Keratinocyte (primary cell): ENCODE measurements at regions not wholly inside any gene's neighbourhood (a gene's known extent, or its start where the extent isn't known, plus 50 kb on each side); places are given as distances from the start of the nearest gene placed in this dataset.

Experiments used
- DNase-seq: peaks from one replicate; pipeline ENCODE4 v3.0.0-alpha.2; 2011; ENCODE audit warnings: low read depth, missing footprints, low spot score
- FAIRE-seq: peaks from 2 replicates; lab custom pipeline; 2011; peaks lifted over from hg19 to GRCh38; lab: Jason Lieb, UNC
- H2AFZ ChIP-seq: 2 replicates; pipeline ENCODE4 v1.6.0; 2012; ENCODE audit warnings: low read length, control low read depth, inconsistent platforms; ENCODE audit not compliant: control insufficient read depth
- H3K27ac ChIP-seq: 2 replicates; pipeline ENCODE4 v1.5.1; 2011; ENCODE audit warnings: low read length; ENCODE audit not compliant: control insufficient read depth, insufficient read depth
- H3K27me3 ChIP-seq: 3 replicates; pipeline ENCODE4 v1.6.0; 2011; ENCODE audit warnings: low read length; ENCODE audit not compliant: control insufficient read depth, insufficient read depth; ENCODE audit errors: extremely low read depth
- H3K36me3 ChIP-seq, 2 experiments: 2 replicates in 1 of 2; 3 replicates in 1 of 2; pipeline ENCODE4 v1.5.1; 2011; ENCODE audit warnings: low read length in 2 of 2, mild to moderate bottlenecking in 1 of 2; ENCODE audit not compliant: control insufficient read depth in 2 of 2, insufficient read depth in 2 of 2; ENCODE audit errors: extremely low read depth in 1 of 2
- H3K4me1 ChIP-seq: 3 replicates; pipeline ENCODE4 v1.5.1; 2011; ENCODE audit warnings: low read length; ENCODE audit not compliant: control insufficient read depth, insufficient read depth; ENCODE audit errors: extremely low read depth
- H3K4me2 ChIP-seq: 3 replicates; pipeline ENCODE4 v1.6.0; 2011; ENCODE audit warnings: low read depth, low read length; ENCODE audit not compliant: control insufficient read depth, insufficient read depth; ENCODE audit errors: extremely low read depth
- H3K4me3 ChIP-seq, 3 experiments: fragments of 200-600 bp in 1 of 3; sonication (generic) in 1 of 3; 2 replicates in 2 of 3; 3 replicates in 1 of 3; pipeline ENCODE4 v1.5.1; 2011 to 2016; ENCODE audit warnings: low read length in 3 of 3, mild to moderate bottlenecking in 3 of 3, control low read depth in 2 of 3, inconsistent platforms in 1 of 3, low read depth in 1 of 3, mixed read lengths in 1 of 3, mixed run types in 1 of 3, moderate library complexity in 1 of 3; ENCODE audit not compliant: control insufficient read depth in 2 of 3, insufficient read depth in 2 of 3; ENCODE audit errors: extremely low read depth in 1 of 3
- H3K79me2 ChIP-seq: 2 replicates; pipeline ENCODE4 v1.6.0; 2012; ENCODE audit warnings: low read length; ENCODE audit not compliant: control insufficient read depth, insufficient read depth
- H3K9ac ChIP-seq: 3 replicates; pipeline ENCODE4 v1.6.0; 2011; ENCODE audit warnings: low read length; ENCODE audit not compliant: control insufficient read depth, insufficient read depth; ENCODE audit errors: extremely low read depth
- H3K9me1 ChIP-seq: 3 replicates; pipeline ENCODE4 v1.6.0; 2011; ENCODE audit warnings: low read length; ENCODE audit not compliant: control insufficient read depth, insufficient read depth; ENCODE audit errors: extremely low read depth
- H3K9me3 ChIP-seq: 2 replicates; pipeline ENCODE4 v1.5.1; 2012; ENCODE audit warnings: low read depth, low read length; ENCODE audit not compliant: control insufficient read depth
- H4K20me1 ChIP-seq: 3 replicates; pipeline ENCODE4 v1.6.0; 2011; ENCODE audit warnings: low read length; ENCODE audit not compliant: control insufficient read depth, insufficient read depth; ENCODE audit errors: extremely low read depth
- EZH2 ChIP-seq: IDR thresholded peaks from one replicate; pipeline ENCODE4 v1.6.1; 2012; ENCODE audit warnings: inconsistent platforms, mild to moderate bottlenecking, low read length, moderate library complexity
- dilution Hi-C: fragments of 300-500 bp; cut with MboI; formaldehyde crosslinking; loops from one replicate; pipeline ENCODE4 v1.7.0; 2020; ENCODE audit warnings: low sequenced_read_pairs; ENCODE audit not compliant: extremely low pct_ligation_motif_present
- TF ChIP-seq, protein P1 (sequence below), 3 experiments: IDR thresholded peaks in 1 of 3; conservative IDR thresholded peaks in 1 of 3; optimal IDR thresholded peaks in 1 of 3; 2 replicates in 2 of 3; 3 replicates in 1 of 3; pipeline versions ENCODE3 to v1.5.1; 2011; ENCODE audit warnings: low read length in 3 of 3, mild to moderate bottlenecking in 3 of 3, moderate library complexity in 2 of 3, control low read depth in 1 of 3, inconsistent platforms in 1 of 3; ENCODE audit not compliant: insufficient read depth in 2 of 3; ENCODE audit errors: extremely low read depth in 1 of 3

- no peaks in the 10 kb centered on the region for H3K27me3 ChIP-seq
- H4K20me1 ChIP-seq = no peaks in the 10 kb centered on the region
- no peaks in the 10 kb centered on the region for H3K79me2 ChIP-seq
- peaks cover 3% of the 10 kb centered on the region for H3K4me1 ChIP-seq
- dilution Hi-C loops = no loop called here
- H2AFZ ChIP-seq = no peak overlapping the region
- H3K9me3 ChIP-seq = no peaks in the 10 kb centered on the region
- H3K9me1 ChIP-seq = no peaks in the 10 kb centered on the region
- no peak for TF ChIP-seq EZH2
- TF ChIP-seq, protein P1, sequence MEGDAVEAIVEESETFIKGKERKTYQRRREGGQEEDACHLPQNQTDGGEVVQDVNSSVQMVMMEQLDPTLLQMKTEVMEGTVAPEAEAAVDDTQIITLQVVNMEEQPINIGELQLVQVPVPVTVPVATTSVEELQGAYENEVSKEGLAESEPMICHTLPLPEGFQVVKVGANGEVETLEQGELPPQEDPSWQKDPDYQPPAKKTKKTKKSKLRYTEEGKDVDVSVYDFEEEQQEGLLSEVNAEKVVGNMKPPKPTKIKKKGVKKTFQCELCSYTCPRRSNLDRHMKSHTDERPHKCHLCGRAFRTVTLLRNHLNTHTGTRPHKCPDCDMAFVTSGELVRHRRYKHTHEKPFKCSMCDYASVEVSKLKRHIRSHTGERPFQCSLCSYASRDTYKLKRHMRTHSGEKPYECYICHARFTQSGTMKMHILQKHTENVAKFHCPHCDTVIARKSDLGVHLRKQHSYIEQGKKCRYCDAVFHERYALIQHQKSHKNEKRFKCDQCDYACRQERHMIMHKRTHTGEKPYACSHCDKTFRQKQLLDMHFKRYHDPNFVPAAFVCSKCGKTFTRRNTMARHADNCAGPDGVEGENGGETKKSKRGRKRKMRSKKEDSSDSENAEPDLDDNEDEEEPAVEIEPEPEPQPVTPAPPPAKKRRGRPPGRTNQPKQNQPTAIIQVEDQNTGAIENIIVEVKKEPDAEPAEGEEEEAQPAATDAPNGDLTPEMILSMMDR (optimal IDR thresholded peaks at IDR 0.05 in 1 of 3, IDR thresholded peaks at IDR 0.05 in 1 of 3, conservative IDR thresholded peaks at IDR 0.05 in 1 of 3; ENCODE audit: extremely low read depth in 1 of 3, insufficient read depth in 2 of 3, low read length in 3 of 3) = no peak
- DNase-seq = no peak
- H3K9ac ChIP-seq = no peak overlapping the region
- no peak for FAIRE-seq
- H3K36me3 ChIP-seq = no peaks in the 10 kb centered on the region
- H3K27ac ChIP-seq = no peak overlapping the region
- no peak overlapping the region for H3K4me2 ChIP-seq
- H3K4me3 ChIP-seq = no peak overlapping the region
Observed at GRCh38 chr10:111840546-111840945, 343.0 kb downstream of the GPAM start.

- dilution Hi-C loops = no loop called here
- Histone ChIP-seq H4K20me1 (no peaks in the 10 kb centered on the region), H3K9me1 (no peaks in the 10 kb centered on the region), H3K9me3 (no peaks in the 10 kb centered on the region), H3K4me2 (no peak overlapping the region), H3K4me1 (no peaks in the 10 kb centered on the region), H3K27ac (no peak overlapping the region), H3K27me3 (no peaks in the 10 kb centered on the region), H3K36me3 (no peaks in the 10 kb centered on the region), H3K79me2 (no peaks in the 10 kb centered on the region), H2AFZ (no peak overlapping the region), H3K4me3 (no peak overlapping the region), H3K9ac (no peak overlapping the region)
- FAIRE-seq = no peak
- no peak for DNase-seq
- no peak for TF ChIP-seq EZH2
- TF ChIP-seq, protein P1 (optimal IDR thresholded peaks at IDR 0.05 in 1 of 3, IDR thresholded peaks at IDR 0.05 in 1 of 3, conservative IDR thresholded peaks at IDR 0.05 in 1 of 3; ENCODE audit: extremely low read depth in 1 of 3, insufficient read depth in 2 of 3, low read length in 3 of 3) = no peak
Observed at GRCh38 chr10:111852801-111853200, 330.8 kb downstream of the GPAM start.
